HG02678 (cell line): ENCODE measurements at regions not wholly inside any gene's neighbourhood (a gene's known extent, or its start where the extent isn't known, plus 50 kb on each side); places are given as distances from the start of the nearest gene placed in this dataset.

Experiments used
- ATAC-seq: cut with Tn5 transposase; IDR thresholded peaks from one replicate; pipeline ENCODE4 v1.9.1; 2021; ENCODE audit warnings: mild to moderate bottlenecking, moderate library complexity; ENCODE audit not compliant: unreplicated experiment

- no peak for ATAC-seq
These were observed 53.6 kb upstream of the CTDP1 start for GRCh38 chr18:79625924-79626561.

- ATAC-seq = no peak
These were observed 52.5 kb upstream of the CTDP1 start for GRCh38 chr18:79626905-79627749.

GRCh38 chr18:79627750-79628294, 51.8 kb upstream of the CTDP1 start:
- no peak for ATAC-seq

GRCh38 chr18:79628416-79629248, 51.0 kb upstream of the CTDP1 start:
- no peak for ATAC-seq

DNA sequence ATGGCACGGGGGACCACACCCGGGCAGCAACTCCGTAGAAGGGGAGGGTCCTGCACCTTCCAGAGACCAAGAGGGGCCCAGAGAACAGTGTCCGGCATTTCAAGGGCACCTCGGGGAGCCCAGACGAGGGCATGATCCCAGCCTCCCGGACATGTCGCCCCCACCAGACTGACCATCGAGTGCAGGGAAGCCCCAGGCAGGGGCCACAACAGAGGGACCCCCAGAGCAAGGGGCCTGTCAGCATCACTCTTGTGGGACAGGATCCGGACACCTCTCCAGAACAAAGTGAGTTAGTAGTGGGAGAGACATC, 50.4 kb upstream of the CTDP1 start:
- no peak for ATAC-seq

DNA sequence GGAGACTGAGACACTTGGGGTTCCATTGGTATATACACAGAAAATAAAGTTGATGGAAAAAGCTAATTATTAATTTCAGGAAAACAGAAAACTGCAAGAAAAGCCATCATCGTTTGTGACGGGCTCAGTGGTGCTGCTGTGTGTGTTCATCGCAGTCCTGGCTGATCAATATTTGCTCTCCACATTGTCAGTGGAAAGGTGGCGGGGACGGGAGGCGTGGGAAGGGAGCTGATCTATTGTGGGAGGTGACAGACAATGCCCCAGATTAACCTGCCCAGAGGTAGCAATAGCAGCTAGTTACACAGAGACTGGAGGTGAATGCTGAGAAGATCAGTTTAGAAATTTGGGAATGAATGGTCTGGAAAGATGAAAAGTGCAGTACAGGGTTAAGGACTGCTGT, 50.0 kb upstream of the CTDP1 start:
- no peak for ATAC-seq
